ENCODE measurements at regions not wholly inside any gene's neighbourhood (a gene's known extent, or its start where the extent isn't known, plus 50 kb on each side); places are given as distances from the start of the nearest gene placed in this dataset.

- TF ChIP-seq ZFP30 (CRISPR knock-in tag; IDR thresholded peaks at IDR 0.05): no peak
- TF ChIP-seq CSRNP3 (CRISPR knock-in tag; IDR thresholded peaks at IDR 0.05): no peak
- TF ChIP-seq ZFP3 (CRISPR knock-in tag; IDR thresholded peaks at IDR 0.05): no peak
- TF ChIP-seq ZNF565 (CRISPR knock-in tag; conservative IDR thresholded peaks at IDR 0.05; ENCODE audit: low read depth): no peak
- TF ChIP-seq PATZ1 (CRISPR knock-in tag; IDR thresholded peaks at IDR 0.05; ENCODE audit: borderline replicate concordance): no peak
- no peak for TF ChIP-seq TCF4 (CRISPR knock-in tag; IDR thresholded peaks at IDR 0.05; ENCODE audit: borderline replicate concordance)
- TF ChIP-seq GLIS3 (CRISPR knock-in tag; IDR thresholded peaks at IDR 0.05): no peak
- no peak for TF ChIP-seq TOX (CRISPR knock-in tag; IDR thresholded peaks at IDR 0.05; ENCODE audit: borderline replicate concordance)
- TF ChIP-seq SNAI2 (CRISPR knock-in tag; IDR thresholded peaks at IDR 0.05): no peak
- no peak for TF ChIP-seq TSHZ2 (CRISPR knock-in tag; IDR thresholded peaks at IDR 0.05)
- TF ChIP-seq RARB (CRISPR knock-in tag; IDR thresholded peaks at IDR 0.05): no peak
- no peak for TF ChIP-seq ARNTL (CRISPR knock-in tag; IDR thresholded peaks at IDR 0.05; ENCODE audit: borderline replicate concordance, low read depth)
- TF ChIP-seq PPARA (CRISPR knock-in tag; IDR thresholded peaks at IDR 0.05; ENCODE audit: borderline replicate concordance): no peak
- TF ChIP-seq OSR1 (CRISPR knock-in tag; IDR thresholded peaks at IDR 0.05): no peak
- no peak for TF ChIP-seq POU6F1 (CRISPR knock-in tag; IDR thresholded peaks at IDR 0.05; ENCODE audit: borderline replicate concordance, low read depth)
- TF ChIP-seq ZNF8 (CRISPR knock-in tag; IDR thresholded peaks at IDR 0.05): no peak
- no peak for ATAC-seq
Observed at GRCh38 chr14:42921901-42922300, 1315.2 kb downstream of the LRFN5 start.

GRCh38 chr14:42918615-42919014 lies 1311.9 kb downstream of the LRFN5 start:
- no peak for ATAC-seq
- TF ChIP-seq TOX (CRISPR knock-in tag; IDR thresholded peaks at IDR 0.05; ENCODE audit: borderline replicate concordance) (no peak), ZFP3 (CRISPR knock-in tag; IDR thresholded peaks at IDR 0.05) (no peak), ARNTL (CRISPR knock-in tag; IDR thresholded peaks at IDR 0.05; ENCODE audit: borderline replicate concordance, low read depth) (no peak), ZFP30 (CRISPR knock-in tag; IDR thresholded peaks at IDR 0.05) (no peak), ZNF8 (CRISPR knock-in tag; IDR thresholded peaks at IDR 0.05) (no peak), PPARA (CRISPR knock-in tag; IDR thresholded peaks at IDR 0.05; ENCODE audit: borderline replicate concordance) (no peak), RARB (CRISPR knock-in tag; IDR thresholded peaks at IDR 0.05) (no peak), POU6F1 (CRISPR knock-in tag; IDR thresholded peaks at IDR 0.05; ENCODE audit: borderline replicate concordance, low read depth) (no peak), SNAI2 (CRISPR knock-in tag; IDR thresholded peaks at IDR 0.05) (no peak), TCF4 (CRISPR knock-in tag; IDR thresholded peaks at IDR 0.05; ENCODE audit: borderline replicate concordance) (no peak), GLIS3 (CRISPR knock-in tag; IDR thresholded peaks at IDR 0.05) (no peak)

- no peak for ATAC-seq
- TF ChIP-seq CSDC2 (CRISPR knock-in tag; IDR thresholded peaks at IDR 0.05) (no peak), ZNF70 (CRISPR knock-in tag; IDR thresholded peaks at IDR 0.05) (no peak), ESRRG (CRISPR knock-in tag; IDR thresholded peaks at IDR 0.05) (no peak), TCF4 (CRISPR knock-in tag; IDR thresholded peaks at IDR 0.05; ENCODE audit: borderline replicate concordance) (no peak), TOX (CRISPR knock-in tag; IDR thresholded peaks at IDR 0.05; ENCODE audit: borderline replicate concordance) (no peak), ZNF8 (CRISPR knock-in tag; IDR thresholded peaks at IDR 0.05) (no peak)
Observed at GRCh38 chr14:42911642-42912041, 1305.0 kb downstream of the LRFN5 start.
